GM18519 (cell line): ENCODE measurements at regions not wholly inside any gene's neighbourhood (a gene's known extent, or its start where the extent isn't known, plus 50 kb on each side); places are given as distances from the start of the nearest gene placed in this dataset.
"Not testable (repeated sequence)": the region's sequence is repeated elsewhere in the genome, so short reads cannot be mapped to it uniquely, and the experiment has no call there.

Source experiments
- ATAC-seq: cut with Tn5 transposase; IDR thresholded peaks from one replicate; pipeline ENCODE4 v1.9.1; 2021; ENCODE audit warnings: mild to moderate bottlenecking, moderate library complexity; ENCODE audit not compliant: unreplicated experiment, low FRiP score

- ATAC-seq, result no peak
These were observed 284.3 kb upstream of the IRX4 start for GRCh38 chr5:2166979-2167377.

DNA sequence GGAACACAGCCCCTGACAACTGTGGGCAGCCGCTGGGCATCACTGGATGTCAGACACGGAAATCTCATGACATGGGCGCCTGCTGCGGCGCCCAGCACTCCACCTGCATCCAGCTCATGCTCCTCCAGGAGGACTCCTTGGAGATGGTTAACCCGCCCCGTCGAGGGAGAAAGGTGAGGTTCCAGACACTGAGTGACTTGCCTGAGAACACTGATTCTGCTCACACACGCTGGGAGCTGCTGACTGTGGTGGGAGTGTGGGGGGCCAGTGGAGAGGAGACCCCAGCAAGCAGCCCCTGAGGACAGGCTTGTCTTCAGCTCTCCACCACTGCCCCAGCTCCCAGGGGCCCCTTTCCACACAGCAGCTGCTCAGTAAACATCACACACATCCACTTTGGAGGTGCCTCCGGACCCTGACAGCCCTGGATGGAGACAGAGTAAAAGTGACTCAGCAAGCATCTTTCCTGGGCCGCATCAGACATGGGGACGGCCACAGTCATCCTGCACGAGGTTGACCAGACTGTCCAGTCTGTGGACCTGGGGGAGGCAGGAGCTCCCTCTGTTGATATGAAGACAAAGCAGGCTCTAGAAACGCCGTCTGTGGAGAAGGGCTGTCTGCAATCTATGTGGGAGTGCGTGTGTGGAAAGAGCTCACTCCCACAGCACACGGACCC is 283.7 kb upstream of the IRX4 start:
- ATAC-seq, result no peak

DNA sequence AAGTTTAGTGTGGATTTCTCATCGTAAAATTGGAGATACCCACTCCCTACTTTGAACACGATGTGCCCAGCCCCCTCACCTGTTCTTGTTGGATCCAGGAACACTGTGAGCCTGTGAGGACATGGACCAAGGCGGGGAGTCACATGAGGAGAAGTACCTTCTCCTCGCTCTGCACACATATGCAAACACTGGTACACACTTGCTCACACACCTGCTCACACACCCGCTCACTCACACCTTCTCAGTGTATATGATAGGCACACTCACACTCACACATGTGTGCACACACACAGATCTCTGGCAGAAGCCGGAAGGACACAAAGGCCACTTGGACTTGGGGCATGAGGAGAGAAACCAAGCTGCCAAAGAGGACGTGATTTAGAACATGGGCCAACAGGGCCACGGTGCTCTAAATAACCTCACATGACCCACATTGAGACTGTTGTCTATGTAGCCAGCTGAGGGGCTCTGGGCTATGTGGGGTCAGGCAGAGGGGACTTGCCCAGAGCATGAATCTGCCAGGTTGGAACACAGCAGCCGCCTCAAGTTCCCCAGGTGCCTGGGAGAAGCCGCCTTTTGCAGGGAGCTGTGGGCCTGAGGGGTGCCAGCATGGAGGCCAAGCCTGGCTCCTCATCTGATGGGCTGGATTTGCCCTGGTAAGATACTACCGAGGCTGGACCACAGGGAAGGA is 283.0 kb upstream of the IRX4 start:
- ATAC-seq, result no peak

DNA sequence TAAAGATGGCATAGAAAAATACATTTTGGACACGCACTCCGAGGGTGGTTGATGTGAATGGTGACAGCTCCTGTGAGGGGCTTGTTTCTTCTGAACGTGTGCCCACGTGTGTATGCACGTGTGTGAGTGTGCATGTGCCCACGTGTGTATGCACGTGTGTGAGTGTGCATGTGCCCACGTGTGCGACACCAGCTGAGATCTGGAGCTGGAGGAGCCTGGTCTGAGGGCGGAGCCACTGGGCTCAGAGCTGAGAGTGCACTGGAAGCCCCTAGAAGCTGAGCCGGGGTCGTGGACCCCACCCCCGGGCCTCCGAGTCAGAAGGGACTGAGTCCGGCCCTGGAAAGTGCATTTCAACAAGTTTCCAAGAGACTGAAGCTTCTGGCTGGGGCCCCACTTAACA is 282.5 kb upstream of the IRX4 start:
- no peak for ATAC-seq

- ATAC-seq, result no peak
These were observed 281.9 kb upstream of the IRX4 start for GRCh38 chr5:2164586-2164985.

DNA sequence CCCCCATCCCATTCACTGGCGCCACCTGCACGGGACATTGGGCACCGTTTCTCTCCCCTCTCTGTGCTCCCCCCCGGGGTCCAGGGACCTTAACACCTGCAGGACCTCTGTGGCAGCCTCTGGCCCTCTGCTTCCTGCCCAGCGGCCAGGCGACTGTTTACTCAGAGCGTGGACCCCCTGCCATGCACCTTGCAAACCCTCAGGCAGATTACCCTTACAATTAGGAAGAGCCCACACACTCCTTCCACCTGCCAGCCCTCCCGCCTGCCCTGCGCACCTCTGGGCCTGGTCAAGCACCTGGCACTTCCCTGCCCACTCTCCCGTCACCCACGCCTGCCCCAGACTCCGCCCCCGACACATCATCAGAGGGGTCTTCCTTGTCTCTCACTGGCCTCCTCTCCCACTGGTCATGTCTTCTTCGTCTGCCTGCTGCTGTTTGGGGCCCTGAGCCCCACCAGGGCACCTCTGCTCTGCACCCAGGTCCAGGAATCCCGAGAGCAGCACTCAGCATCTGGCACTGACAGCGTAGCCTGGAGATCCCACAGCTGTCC is 281.3 kb upstream of the IRX4 start:
- no peak for ATAC-seq

- ATAC-seq, result no peak
These were observed 280.5 kb upstream of the IRX4 start for GRCh38 chr5:2163060-2163856.

GRCh38 chr5:2160811-2161210 is 278.1 kb upstream of the IRX4 start:
- ATAC-seq, result no peak

- ATAC-seq, result no peak
These were observed 276.0 kb upstream of the IRX4 start for GRCh38 chr5:2158767-2159166.

DNA sequence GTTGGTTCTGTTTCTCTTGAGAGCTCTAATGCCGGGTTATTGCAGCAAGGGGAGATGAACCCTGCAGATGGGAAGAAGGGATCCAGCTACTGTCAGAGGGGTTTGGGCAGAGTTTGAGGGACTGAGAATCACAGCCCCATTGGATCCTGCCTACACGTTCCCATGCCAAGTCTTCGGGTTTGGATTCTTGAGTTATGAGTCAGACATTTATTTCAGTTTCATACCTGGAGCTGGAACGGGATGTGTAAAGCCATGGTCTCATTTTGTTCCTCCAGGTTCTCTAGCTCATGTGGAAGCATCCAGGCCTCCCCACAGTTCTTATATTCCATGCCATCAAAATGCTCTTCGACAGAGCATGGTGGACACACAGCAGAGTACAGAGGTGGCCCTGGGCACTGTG is 275.4 kb upstream of the IRX4 start:
- ATAC-seq, result no peak

DNA sequence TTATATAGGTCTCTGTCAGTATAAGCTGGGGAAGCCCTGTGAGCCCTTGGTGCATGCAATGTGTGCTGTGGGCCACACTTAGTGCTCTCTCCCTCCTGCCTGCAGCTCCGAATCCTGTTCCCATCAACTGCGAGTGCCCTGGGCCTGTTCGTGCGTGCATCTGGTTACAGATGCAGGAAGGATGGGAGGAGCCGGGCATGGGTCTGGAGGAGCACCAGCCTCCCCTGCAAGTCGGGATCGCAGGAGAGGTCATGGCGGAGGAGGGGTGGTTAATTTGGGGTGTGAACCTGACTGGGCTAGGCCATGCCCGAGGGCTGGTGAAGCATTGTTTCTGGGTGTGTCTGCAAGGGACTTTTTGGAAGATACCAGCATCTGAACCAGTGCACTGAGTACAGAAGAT is 274.6 kb upstream of the IRX4 start:
- ATAC-seq, result no peak

- no peak for ATAC-seq
These were observed 273.8 kb upstream of the IRX4 start for GRCh38 chr5:2156358-2157059.

DNA sequence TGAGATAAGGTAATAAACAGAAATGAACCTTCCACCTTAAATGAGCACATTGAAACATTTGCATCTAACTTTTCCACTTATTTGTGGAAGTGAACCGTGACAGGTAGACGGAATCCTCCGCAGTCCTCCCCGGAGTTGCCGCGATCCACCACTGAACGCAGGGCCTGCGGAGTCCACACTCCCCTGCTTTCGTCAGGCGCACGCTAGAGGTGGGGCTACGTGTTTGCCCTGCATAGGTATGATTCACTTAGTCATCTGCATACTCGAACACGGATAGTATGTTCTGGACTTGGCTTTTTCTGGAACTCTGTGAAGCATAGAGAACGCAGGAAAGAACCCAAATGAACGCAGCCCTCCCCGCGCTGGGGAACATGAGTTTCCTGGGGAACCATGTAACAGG is 272.8 kb upstream of the IRX4 start:
- no peak for ATAC-seq

DNA sequence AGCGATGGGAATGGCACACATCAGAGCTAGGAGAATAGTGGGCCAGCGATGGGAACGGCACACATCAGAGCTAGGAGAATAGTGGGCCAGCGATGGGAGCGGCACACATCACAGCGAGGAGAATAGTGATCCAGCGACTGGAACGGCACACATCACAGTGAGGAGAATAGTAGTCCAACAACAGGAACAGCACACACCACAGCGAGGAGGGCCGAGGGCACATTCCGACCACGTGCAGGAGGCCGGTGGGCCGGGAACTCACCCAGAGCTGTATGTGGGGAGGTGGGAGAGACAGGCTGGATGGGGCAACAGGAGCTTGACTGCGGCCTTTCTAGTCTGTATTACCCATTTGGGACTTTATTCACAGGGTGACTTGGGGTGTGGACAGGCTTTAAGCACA is 271.1 kb upstream of the IRX4 start:
- no peak for ATAC-seq

DNA sequence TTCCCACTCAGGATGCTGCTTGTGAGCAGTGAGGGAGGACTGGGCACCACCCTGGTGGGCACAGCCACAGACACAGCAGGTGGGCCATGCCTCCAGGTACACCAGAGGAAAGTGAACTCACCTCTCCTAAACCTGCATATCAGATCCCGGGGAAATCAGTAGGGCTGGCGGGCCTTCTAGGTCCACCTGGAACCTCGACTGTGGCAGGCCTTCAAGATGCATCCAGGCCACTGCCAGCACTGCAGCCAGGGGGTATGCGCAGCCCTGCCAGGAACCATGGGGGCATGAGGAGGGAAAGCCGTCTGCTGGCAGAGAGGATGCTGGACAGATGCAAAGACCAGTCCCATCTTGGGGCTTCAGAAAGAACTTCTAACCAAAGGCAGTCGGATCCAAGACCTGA is 270.6 kb upstream of the IRX4 start:
- ATAC-seq, result no peak

DNA sequence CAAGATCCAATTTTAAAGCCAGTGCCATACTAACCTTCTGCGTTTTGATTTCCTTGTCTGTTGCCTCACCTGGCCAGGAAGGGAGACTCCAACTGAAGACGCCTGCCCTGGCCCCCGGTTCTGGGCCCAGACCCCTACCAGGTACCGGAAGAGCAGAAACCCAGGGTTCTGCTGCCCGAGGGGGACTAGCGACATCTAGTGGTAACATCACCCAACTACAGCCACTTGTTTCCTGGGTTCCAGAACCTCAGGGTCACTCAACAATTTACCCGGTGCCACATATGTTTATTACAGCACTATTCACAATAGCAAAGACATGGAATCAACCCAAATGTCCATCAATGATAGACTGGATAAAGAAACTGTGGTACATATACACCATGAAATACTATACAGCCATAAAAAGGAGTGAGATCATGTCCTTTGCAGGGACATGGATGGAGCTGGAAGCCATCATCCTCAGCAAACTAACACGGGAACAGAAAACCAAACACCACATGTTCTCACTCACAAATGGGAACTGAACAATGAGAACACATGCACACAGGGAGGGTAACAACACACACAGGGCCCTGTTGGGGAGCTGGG is 268.7 kb upstream of the IRX4 start:
- not testable (repeated sequence) for ATAC-seq

DNA sequence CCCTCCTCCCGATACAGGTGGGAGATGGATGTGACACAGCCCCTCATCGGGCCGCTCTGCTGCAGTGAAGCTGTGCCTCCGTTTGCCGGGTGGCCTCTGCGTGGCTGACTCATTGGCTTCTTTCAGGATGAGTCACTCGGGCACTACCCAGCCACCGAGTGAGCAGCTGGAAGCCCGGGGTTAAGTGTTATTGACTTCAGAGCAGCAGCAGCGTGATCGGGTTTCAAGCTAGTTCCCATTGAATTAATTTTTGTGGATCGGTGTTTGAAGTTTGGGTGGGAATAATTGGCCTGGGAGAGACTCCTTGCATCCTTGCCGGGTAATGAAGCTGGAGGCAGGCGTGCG is 266.4 kb upstream of the IRX4 start:
- ATAC-seq, result no peak

- ATAC-seq, result no peak
These were observed 265.8 kb upstream of the IRX4 start for GRCh38 chr5:2148312-2149194.

DNA sequence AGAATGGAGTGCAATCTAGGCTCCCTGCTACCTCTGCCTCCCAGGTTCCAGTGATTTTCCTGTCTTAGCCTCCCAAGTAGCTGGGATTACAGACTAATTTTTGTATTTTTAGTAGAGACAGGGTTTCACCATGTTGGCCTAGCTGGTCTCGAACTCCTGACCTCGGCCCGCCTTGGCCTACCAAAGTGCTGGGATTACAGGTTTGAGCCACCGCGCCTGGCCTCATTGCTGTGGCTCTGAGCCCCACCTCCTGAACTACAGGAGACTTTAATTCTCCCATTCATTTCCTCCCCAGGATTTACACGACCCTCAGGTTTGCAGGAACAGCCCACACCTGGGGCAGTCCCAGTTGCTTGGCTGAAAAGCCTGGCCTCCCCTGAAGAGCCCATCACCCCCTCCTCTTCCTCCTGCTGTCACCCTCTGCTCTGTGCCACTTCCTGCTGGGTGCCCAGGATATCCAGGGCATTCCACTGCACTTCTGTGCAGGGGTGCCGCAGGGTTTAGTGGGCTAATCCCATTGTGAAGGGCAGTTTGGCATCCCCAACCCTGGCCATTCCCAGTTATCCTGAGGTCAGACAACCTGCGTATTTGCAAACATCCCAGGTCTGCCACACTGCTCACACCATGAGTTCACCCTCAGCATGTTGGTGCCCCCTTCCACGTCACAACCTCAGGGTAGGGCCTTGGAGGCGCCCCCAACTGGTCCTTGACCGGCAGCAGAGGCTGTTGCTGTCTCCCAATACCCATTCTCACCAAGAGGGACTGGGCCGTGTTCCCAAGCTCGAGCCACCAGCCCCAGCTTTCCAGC is 265.0 kb upstream of the IRX4 start:
- ATAC-seq, result no peak
